ENCODE measurements at regions not wholly inside any gene's neighbourhood (a gene's known extent, or its start where the extent isn't known, plus 50 kb on each side); places are given as distances from the start of the nearest gene placed in this dataset.

- TF ChIP-seq CTCF (IDR thresholded peaks at IDR 0.05) (no peak), POLR2AphosphoS5 (IDR thresholded peaks at IDR 0.05) (no peak), POLR2A (IDR thresholded peaks at IDR 0.05) (no peak)
Measured at GRCh38 chr20:52643034-52643433, 329.1 kb upstream of the TSHZ2 start.

Measured in prostate gland (tissue), 2 donors.